SJCRH30 (cell line): ENCODE measurements at regions not wholly inside any gene's neighbourhood (a gene's known extent, or its start where the extent isn't known, plus 50 kb on each side); places are given as distances from the start of the nearest gene placed in this dataset.

Experiments
- DNase-seq, 2 experiments: peaks; one replicate each; pipeline ENCODE4 v3.0.0-alpha.2; 2015 to 2020
- H3K27ac ChIP-seq: fragments of 250-450 bp; sonication (Bioruptor Pico); 2 replicates; pipeline ENCODE4 v1.5.1; 2020; ENCODE audit warnings: mild to moderate bottlenecking, moderate library complexity
- H3K27me3 ChIP-seq: fragments of 250-450 bp; sonication (Bioruptor Pico); 2 replicates; pipeline ENCODE4 v1.5.1; 2020; ENCODE audit warnings: mild to moderate bottlenecking, moderate library complexity
- H3K36me3 ChIP-seq: fragments of 250-450 bp; sonication (Bioruptor Pico); 2 replicates; pipeline ENCODE4 v1.5.1; 2020; ENCODE audit warnings: mild to moderate bottlenecking, moderate library complexity
- H3K4me1 ChIP-seq: fragments of 250-450 bp; sonication (Bioruptor Pico); 2 replicates; pipeline ENCODE4 v1.5.1; 2020; ENCODE audit warnings: mild to moderate bottlenecking, moderate library complexity
- H3K4me3 ChIP-seq: fragments of 250-450 bp; sonication (Bioruptor Pico); 2 replicates; pipeline ENCODE4 v1.5.1; 2020; ENCODE audit warnings: mild to moderate bottlenecking, moderate library complexity
- H3K9me3 ChIP-seq: fragments of 250-450 bp; sonication (Bioruptor Pico); replicated peaks from 2 replicates; pipeline ENCODE4 v1.5.1; 2020; ENCODE audit warnings: mild to moderate bottlenecking, moderate library complexity

DNA sequence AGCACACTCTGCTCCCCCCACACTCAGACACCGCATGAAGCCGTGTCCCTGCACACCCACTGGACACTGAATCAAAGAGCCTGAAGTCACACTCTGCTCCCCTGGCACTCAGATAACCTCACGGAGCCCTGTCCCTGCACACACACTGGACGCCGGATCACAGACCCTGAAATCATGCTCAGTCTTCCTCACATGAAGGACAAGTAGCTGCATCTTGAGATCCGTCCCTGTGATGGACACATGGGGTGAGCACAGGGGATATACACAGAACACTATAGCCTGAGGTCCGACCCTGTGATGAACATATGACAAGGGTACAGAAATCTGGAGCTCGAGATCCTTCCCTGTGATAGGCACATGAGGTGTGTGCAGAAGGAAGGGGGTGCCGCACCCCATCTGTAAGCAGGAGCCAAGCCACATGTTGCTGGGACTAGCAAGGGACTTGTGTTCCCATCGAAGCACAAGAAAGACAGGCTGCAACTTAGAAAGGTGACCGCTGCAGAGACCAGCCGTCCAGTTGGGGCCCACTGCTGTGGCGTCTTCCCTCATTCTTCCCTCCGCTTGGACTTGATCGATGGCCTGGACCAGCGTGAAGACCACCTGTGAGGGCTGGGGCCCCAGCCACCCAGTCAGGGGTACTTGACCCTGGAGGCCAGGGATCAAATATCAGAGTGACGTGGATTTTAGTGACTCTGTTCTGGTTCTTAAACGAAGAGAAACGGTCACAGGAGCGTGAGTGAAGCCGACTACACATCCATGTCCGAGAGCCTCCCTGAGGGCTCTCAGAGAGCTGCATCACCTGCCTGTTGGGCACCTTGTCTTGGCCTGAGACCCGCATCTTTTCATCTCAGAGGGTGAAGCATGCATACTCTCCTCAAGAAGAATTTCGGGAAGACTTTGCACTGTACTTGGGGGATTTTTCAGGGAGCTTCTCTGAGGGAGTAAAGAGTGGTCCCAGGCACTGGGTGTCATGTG lies 391.7 kb upstream of the SALL3 start:
- H3K9me3 ChIP-seq, result no peaks in the 10 kb centered on the region
- no peak overlapping the region for H3K4me3 ChIP-seq
- H3K27ac ChIP-seq, result no peak overlapping the region
- no peaks in the 10 kb centered on the region for H3K27me3 ChIP-seq
- no peak for DNase-seq
- H3K4me1 ChIP-seq, result no peaks in the 10 kb centered on the region
- no peaks in the 10 kb centered on the region for H3K36me3 ChIP-seq

DNA sequence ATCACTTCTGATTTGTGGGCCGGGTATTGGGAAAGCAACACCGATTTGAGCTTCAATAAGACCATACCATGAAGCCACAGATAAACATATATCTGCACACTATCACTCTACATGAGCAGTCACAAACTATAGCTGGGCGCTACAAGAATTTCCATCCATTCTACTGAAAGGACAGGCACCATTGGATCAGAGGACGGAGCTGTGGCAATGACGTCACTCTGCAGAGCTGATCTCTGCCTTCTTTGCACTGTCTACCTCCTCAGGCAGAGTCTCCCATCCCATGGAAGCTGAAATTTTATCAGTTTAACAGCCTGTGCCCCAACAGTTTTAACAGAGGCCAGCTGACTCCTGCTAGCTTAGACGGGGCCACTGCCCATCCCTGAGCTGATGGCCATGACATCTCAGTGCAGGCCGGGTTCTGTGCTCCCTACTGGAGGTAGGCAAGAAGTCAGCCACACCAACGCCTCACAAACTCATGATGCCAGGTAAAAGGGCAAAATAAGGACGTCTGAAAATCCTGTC lies 389.6 kb upstream of the SALL3 start:
- H3K4me3 ChIP-seq, result no peak overlapping the region
- H3K27me3 ChIP-seq, result no peaks in the 10 kb centered on the region
- H3K9me3 ChIP-seq, result no peaks in the 10 kb centered on the region
- DNase-seq, result no peak
- no peak overlapping the region for H3K27ac ChIP-seq
- no peaks in the 10 kb centered on the region for H3K4me1 ChIP-seq
- no peaks in the 10 kb centered on the region for H3K36me3 ChIP-seq

DNA sequence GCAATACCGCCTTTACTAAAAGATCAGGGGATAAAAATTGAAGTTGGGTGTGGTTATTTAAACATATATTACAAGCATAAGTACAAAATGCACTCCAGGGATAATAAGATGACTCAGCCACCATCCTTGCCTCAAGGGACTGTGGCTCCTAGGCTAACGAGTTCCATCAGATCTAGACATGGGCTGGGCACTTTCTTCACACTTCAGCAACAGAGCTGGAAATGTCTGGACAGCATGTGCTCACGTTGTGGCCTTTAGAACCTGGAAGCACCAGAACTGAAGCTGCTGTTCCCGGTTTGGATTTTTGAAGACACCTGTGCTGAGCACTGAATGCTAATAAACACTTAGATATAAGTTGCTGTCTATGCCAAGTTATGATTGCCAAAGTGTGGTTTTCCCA lies 384.2 kb upstream of the SALL3 start:
- Histone ChIP-seq H3K36me3 (no peaks in the 10 kb centered on the region), H3K27ac (no peak overlapping the region), H3K9me3 (no peaks in the 10 kb centered on the region), H3K27me3 (no peaks in the 10 kb centered on the region), H3K4me3 (no peak overlapping the region), H3K4me1 (no peaks in the 10 kb centered on the region)
- no peak for DNase-seq

DNA sequence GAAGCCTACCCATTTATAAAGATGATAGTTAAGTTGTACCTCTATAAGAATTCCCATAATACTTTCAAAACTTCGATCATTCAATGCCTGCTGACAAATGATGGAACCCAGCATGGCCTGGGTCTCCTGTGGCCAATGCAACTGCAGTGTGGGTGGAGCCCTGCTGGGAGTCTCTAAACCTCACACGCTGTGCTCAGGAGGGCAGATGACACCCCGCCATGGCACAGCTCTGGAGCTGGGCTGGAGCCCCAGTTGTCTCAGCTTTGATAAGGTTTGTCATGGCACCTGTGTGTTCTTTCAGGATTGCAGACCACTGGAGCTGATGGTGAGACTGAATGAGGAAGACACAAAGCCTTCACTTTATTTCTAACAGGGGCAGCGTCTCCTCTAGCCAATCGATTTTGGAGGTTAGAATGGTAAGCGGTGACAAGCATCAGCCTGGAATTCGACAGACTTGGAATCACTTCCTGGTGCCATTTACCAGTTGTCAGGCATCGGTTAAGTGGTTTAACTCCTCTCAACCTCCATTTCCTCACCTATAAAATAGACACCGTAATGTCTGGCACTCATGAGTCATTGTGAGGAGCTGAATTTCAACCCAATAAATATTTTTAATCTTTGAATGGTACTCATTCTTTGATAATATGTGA lies 383.6 kb upstream of the SALL3 start:
- Histone ChIP-seq H3K4me1 (no peaks in the 10 kb centered on the region), H3K4me3 (no peak overlapping the region), H3K9me3 (no peaks in the 10 kb centered on the region), H3K27me3 (no peaks in the 10 kb centered on the region), H3K36me3 (no peaks in the 10 kb centered on the region), H3K27ac (no peak overlapping the region)
- DNase-seq, result no peak

DNA sequence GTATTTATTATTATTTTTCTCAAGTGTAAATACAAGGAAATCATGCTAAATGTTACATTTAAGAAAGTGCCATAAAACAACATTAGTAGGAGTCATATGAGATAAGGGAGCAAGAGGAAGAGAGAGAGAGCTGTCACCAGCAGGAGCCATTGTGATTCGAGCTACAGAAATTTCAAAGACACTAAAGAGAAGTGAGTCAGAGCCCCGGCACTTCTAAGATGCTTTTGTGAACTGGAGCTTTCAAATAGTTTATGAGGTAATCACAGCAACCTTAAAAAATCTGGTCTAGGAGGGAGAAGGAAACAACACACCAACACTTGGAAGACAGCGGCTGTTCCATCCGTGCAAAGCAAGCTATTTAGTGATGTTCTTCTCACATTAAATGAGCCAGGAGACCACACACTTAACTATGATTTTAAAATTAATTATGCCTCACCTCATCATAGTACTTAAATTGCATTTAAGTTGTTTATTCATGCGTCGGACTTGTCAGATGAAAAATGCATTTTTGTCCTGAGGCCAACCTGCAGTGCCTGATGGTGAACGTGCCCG lies 382.7 kb upstream of the SALL3 start:
- H3K4me3 ChIP-seq, result no peak overlapping the region
- H3K9me3 ChIP-seq, result no peaks in the 10 kb centered on the region
- H3K27ac ChIP-seq, result no peak overlapping the region
- no peaks in the 10 kb centered on the region for H3K36me3 ChIP-seq
- no peaks in the 10 kb centered on the region for H3K27me3 ChIP-seq
- H3K4me1 ChIP-seq, result no peaks in the 10 kb centered on the region
- DNase-seq, result no peak

DNA sequence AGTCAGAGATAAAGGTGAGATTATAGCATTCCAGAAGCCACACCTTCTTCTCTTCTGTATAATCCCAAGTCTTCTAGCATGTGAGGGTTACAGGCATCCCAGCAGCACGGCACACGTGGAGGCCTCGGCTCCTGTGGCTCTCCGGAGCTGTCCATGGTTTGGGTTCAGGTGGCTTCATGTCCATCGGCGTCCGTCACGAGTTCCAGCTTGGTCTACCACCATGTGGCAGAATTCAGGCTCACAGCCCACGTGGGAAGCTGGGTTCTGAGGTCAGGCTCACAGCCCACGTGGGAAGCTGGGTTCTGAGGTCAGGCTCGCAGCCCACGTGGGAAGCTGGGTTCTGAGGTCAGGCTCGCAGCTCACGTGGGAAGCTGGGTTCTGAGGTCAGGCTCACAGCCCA lies 378.3 kb upstream of the SALL3 start:
- DNase-seq, result no peak
- Histone ChIP-seq H3K4me3 (no peak overlapping the region), H3K27ac (no peak overlapping the region), H3K36me3 (no peaks in the 10 kb centered on the region), H3K4me1 (no peaks in the 10 kb centered on the region), H3K9me3 (no peaks in the 10 kb centered on the region), H3K27me3 (no peaks in the 10 kb centered on the region)

DNA sequence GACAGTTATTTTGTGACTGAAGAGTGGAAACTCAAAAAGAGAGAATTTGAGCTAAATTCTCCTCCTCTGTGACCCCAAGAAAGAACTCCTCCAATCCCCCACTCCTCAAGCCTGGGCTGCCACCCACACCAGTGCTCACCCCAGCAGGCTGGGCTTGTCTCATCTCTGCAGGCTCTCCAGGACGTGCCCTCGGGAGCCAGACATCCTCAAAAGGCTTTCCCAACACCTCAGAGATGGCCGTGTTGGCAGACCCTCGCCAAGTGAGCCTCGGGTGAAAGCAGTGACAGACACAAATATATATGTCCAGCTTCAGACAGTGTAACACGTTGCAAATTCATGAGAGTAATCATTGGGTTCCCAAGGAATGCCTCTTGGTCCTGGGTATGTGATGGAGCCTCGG lies 377.7 kb upstream of the SALL3 start:
- Histone ChIP-seq H3K4me3 (no peak overlapping the region), H3K27ac (no peak overlapping the region), H3K9me3 (no peaks in the 10 kb centered on the region), H3K4me1 (no peaks in the 10 kb centered on the region), H3K27me3 (no peaks in the 10 kb centered on the region), H3K36me3 (no peaks in the 10 kb centered on the region)
- no peak for DNase-seq

DNA sequence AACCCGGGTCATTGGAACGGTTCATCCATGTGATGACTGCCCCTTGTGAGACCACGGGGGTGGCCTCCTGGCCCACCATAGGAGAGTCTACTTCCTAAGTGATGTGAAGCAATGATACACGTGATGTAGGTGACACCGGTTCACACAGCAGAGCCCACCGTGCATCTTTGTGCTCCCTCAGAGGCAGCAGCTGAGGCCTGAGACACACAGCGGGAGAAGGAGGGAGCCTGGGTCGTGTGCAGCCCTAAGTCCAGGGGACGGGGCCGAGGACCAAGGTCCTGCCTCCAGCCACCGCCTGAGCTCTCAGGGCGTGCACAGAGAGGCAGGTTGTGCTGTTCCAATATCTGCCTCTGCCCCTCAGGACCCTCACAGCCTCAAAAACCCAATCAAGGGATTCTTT lies 377.2 kb upstream of the SALL3 start:
- H3K9me3 ChIP-seq, result no peaks in the 10 kb centered on the region
- no peak for DNase-seq

DNA sequence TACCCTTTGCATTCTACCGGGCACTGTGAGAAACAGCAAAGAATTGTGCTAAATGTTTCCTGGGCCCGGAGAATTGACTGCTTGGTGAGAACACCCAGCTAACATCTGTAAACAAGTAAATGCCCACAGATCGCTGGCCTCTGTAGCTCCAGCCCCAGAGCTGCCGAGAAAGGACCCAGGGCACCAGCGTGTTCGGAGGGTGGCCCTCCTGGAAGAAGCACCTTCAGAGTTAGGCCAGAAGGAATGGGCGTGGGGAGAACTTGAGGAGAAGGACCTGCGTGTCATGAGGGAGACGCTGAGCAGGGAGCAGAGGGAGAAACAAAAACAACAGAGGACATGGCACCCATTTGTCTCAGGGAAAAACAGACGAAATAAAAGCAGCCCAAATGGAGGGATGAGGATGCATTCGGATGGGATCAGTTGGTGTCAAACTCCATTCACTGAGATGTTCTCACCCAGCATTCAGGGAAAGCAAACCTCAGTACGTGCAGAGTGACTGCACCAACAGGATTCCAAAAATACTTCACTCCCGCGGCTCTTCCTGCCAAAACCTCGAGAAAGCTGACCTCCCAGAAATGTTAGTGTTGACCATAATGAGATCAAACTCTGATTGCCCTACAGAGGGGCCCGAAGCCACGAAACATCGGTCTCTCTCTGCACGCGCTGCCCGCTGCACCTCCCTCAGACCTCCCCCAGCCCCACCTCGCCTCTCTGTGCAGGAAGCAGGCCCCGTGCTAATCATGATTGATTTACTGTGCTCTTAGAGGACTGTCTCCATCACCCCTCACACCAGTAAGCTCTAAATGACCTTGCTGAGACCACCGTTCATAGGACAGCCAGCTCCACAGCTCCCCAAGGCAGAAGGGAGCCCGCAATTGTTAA lies 376.3 kb upstream of the SALL3 start:
- Histone ChIP-seq H3K27me3 (no peaks in the 10 kb centered on the region), H3K9me3 (no peaks in the 10 kb centered on the region), H3K36me3 (no peaks in the 10 kb centered on the region), H3K4me1 (no peaks in the 10 kb centered on the region), H3K27ac (no peak overlapping the region), H3K4me3 (no peak overlapping the region)
- DNase-seq, result no peak

More for the DNA sequence above, 377.2 kb upstream of the SALL3 start:
- no peaks in the 10 kb centered on the region for H3K36me3 ChIP-seq
- no peaks in the 10 kb centered on the region for H3K4me1 ChIP-seq
- H3K4me3 ChIP-seq, result no peak overlapping the region
- no peaks in the 10 kb centered on the region for H3K27me3 ChIP-seq
- no peak overlapping the region for H3K27ac ChIP-seq

DNA sequence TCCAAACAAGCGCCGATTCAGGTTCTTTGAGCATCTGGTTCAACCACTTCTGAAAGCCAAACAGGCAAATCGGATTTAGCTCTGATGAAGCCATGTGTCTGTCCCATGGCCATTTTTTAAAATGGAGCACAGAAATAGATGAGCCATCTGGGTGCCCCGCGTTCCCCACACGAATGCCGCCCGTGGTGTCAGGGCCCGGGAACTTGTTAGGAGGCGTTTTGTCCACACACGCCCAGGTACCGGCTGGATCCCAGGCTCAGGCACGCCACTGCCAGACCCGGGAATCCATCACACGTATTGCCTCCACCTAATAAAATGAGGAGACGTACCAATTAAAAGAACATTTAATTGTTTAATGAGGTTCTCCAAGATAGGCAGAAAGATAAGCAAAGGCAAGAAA lies 374.4 kb upstream of the SALL3 start:
- H3K27ac ChIP-seq, result no peak overlapping the region
- H3K4me3 ChIP-seq, result no peak overlapping the region
- no peaks in the 10 kb centered on the region for H3K9me3 ChIP-seq
- DNase-seq, result no peak
- no peaks in the 10 kb centered on the region for H3K4me1 ChIP-seq
- no peaks in the 10 kb centered on the region for H3K36me3 ChIP-seq
- no peaks in the 10 kb centered on the region for H3K27me3 ChIP-seq

DNA sequence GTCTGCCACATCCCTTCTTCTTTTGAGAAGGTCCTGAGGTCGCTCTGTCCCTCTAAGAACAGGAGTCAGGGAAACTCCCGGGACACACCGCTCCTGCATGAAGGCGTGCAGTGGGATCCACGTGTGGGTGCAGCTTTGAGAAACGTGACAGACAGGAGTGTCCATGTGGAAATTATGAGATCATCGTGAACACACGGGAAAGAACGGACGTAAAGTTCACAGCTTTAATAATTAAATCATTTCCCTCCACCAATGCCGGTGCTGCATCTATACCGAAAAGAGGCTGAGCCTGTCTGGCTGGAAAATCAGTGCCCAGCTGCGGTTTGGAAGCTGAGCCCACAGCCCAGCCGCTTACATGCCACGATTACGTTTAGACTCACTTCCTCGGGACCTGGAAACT lies 372.4 kb upstream of the SALL3 start:
- Histone ChIP-seq H3K9me3 (no peaks in the 10 kb centered on the region), H3K27me3 (no peaks in the 10 kb centered on the region), H3K4me1 (no peaks in the 10 kb centered on the region), H3K27ac (no peak overlapping the region), H3K36me3 (no peaks in the 10 kb centered on the region), H3K4me3 (no peak overlapping the region)
- no peak for DNase-seq

DNA sequence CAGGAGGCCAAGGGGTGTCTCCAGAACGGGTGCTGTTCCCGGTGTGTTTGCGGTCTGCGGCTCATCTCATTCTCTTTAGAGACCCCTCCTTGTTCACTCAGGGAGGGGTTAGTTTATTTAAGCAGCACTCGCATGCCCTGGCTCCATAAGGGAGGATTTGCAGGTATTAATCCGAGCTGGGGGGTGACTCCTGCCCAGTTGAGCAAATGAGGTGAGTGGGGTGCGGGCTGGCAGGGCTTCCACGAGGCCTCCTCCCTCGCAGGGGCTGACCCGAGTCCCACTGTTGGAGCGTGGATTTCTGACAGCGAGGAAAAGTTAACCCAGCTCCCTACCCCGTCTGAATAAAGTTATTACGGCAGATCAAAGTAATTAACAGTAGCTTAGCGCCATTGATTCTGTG lies 371.8 kb upstream of the SALL3 start:
- H3K9me3 ChIP-seq, result no peaks in the 10 kb centered on the region
- no peaks in the 10 kb centered on the region for H3K27me3 ChIP-seq
- DNase-seq, result no peak
- H3K4me1 ChIP-seq, result no peaks in the 10 kb centered on the region
- H3K36me3 ChIP-seq, result no peaks in the 10 kb centered on the region
- H3K27ac ChIP-seq, result no peak overlapping the region
- H3K4me3 ChIP-seq, result no peak overlapping the region

DNA sequence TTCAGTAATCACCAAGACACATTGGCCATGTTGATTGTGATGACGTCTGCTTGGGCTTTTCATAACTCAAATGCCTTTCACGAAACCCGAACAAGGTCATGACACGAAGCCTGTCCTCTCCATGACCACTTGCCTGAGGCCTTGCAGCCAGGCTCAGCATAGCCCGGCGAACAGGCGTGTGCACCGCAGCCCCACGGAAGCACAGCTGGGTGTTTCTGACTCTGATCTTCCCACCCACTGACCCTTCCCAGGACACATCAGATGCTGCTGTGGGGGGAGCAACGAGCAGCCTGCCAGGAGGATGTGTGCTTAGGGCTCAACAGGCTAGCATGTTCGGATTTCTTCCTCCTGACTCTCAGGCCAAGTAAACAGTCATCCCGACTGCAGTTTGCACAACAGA lies 369.4 kb upstream of the SALL3 start:
- Histone ChIP-seq H3K4me3 (no peak overlapping the region), H3K27me3 (no peaks in the 10 kb centered on the region), H3K27ac (no peak overlapping the region), H3K9me3 (no peaks in the 10 kb centered on the region), H3K4me1 (no peaks in the 10 kb centered on the region), H3K36me3 (no peaks in the 10 kb centered on the region)
- DNase-seq, result no peak

DNA sequence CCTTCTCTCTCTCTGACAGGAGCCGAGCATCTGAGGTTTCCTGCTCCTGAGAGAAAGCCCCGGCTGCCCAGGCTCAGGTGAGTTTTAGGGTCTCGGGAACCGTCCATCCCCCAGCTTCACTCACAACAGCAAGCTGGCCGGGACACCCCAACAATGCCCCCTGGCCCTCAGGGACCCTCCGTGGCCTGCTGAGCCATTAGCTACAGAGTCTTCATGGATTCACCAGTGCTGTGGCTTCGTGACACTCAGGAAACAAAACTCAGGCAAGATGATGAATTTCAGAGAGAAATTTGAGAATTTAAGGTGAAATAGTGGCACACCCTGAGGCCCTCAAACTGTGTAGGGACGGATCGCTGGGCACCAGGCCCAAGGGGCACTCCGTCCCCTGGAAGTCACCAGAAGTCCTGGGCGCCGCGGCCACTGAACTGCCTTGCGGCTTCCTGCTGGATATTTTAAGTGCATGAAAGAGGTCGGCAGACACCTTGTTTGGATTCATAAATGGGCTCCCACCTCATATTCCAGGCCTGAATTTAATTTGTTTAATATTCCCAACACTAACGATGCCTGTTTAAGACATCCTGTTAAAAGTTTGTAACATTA lies 368.3 kb upstream of the SALL3 start:
- Histone ChIP-seq H3K27me3 (no peaks in the 10 kb centered on the region), H3K4me3 (no peak overlapping the region), H3K4me1 (no peaks in the 10 kb centered on the region), H3K9me3 (no peaks in the 10 kb centered on the region), H3K36me3 (no peaks in the 10 kb centered on the region), H3K27ac (no peak overlapping the region)
- no peak for DNase-seq
